ENCODE measurements at regions not wholly inside any gene's neighbourhood (a gene's known extent, or its start where the extent isn't known, plus 50 kb on each side); places are given as distances from the start of the nearest gene placed in this dataset.

DNA sequence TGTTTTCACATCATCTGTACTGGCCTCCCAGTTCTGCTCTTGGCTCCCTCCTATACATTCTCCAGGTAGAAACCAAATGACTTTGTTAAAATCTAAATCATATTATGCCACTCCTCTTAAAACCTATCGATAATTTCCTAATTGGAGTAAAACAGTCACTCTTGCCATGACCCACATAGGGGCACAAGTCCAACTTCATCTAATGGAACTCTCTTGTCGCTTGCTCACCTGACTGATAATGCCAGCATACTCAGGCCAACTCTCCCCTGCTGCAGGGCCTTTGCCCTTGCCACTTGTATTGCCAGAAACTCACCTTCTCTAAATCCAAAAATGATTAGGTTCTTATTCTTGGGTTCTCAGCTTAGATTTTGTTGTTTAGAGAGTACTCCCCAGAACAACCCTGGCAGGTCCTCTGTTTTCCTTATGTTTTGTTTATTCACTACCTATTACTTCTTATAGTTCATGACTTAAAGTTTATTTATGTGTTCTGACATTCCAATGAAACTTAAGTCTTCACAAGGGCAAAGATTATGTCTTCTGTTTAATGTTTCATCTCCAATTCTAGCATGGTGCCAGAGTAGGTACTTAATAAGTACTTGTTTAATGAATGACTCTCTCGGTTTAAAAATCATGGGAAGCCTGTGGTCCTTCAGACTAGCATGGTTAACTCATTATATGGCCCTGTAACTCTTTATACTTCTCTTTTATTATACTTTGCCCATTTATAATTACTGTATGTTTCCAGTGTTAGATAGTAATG, 345.9 kb upstream of the SMIM30 start:
- no peak for DNase-seq (ENCODE audit: low read depth in 2 of 2)

DNA sequence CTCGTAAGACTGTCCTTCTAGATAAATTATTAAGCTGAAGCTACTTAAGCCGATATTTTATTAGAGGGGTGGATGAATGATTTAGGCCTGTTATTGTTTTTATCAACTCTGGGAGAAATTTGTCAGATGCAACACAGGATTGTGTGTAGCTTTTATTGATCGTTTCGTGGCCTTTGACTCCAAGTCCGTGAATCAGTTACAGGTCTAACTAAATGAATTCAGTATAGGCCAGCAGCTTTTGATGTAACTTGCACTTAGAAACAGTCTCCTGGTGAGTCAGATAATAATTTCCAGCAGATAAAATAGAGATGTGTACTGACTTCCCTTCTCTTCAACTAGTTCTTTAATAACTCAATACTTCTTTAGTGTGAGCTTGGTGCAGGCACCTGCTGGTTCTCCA, 341.7 kb upstream of the SMIM30 start:
- no peak for DNase-seq (ENCODE audit: low read depth in 2 of 2)

DNA sequence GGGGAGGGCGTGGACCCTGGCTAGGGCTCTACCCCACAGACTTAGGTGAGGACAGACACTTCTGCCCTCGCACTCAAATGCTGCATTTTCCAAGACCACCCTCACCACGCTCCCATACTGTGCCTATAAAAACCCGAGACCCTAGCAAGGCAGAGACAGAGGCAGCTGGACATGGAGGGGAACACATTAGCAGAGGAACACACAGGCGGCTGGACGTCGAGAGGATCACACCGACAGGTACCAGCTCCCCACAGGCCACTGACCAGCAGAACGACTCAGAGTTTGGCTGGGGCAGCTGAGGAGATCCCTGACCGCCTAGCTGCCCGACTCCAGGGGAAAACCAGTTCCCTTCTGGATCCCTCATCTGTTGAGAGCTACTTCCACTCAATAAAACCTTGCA, 338.2 kb upstream of the SMIM30 start:
- DNase-seq (ENCODE audit: low read depth in 2 of 2), result no peak

GRCh38 chr7:113454597-113455169, 336.3 kb upstream of the SMIM30 start:
- DNase-seq (ENCODE audit: low read depth in 2 of 2), result no peak

GRCh38 chr7:113452245-113452644, 333.9 kb upstream of the SMIM30 start:
- DNase-seq (ENCODE audit: low read depth in 2 of 2), result no peak

DNA sequence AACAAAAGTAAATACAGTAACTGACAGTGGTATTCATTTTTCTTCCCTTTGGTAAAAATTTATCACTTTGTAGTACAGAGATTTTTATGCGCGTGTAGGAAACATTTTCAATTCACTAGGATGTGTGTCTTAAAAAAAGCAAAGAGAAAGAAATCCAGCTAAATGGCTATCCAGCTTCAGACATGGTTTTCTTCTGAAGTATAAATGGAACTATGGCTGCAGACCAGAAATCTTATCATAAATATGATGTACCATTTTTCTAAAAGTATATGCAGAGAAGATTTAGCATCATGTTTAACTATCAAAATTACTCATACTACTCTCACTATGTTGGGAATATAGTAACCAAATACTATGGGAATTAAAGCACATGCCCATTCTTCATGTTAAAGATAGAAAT, 328.4 kb upstream of the SMIM30 start:
- no peak for DNase-seq (ENCODE audit: low read depth in 2 of 2)

GRCh38 chr7:113446391-113446790, 328.0 kb upstream of the SMIM30 start:
- no peak for DNase-seq (ENCODE audit: low read depth in 2 of 2)

GRCh38 chr7:113444261-113444660, 325.9 kb upstream of the SMIM30 start:
- no peak for DNase-seq (ENCODE audit: low read depth in 2 of 2)

DNA sequence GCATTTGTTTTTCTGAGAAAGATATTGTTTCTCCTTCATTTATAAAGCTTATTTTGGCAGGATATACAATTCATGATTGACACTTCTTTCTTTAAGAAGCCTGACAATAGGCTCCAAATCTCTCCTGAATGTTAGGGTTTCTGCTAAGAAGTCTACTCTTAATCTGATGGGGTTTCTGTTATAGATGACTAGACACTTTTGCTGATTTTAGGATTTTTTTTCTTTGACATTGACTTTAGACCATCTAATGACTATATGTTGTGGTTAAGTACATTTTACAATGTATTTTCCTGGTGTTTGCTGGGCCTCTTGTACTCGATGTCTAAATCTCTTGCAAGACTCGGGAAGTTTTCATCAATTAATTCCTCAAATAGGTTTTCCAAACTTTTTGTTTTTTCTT, 321.8 kb upstream of the SMIM30 start:
- no peak for DNase-seq (ENCODE audit: low read depth in 2 of 2)

GRCh38 chr7:113431406-113431805, 313.1 kb upstream of the SMIM30 start:
- no peak for DNase-seq (ENCODE audit: low read depth in 2 of 2)

GRCh38 chr7:113424185-113424817, 305.9 kb upstream of the SMIM30 start:
- no peak for DNase-seq (ENCODE audit: low read depth in 2 of 2)

GRCh38 chr7:113421696-113422330, 303.5 kb upstream of the SMIM30 start:
- peak; percentile 52 to 57 for DNase-seq (ENCODE audit: low read depth in 2 of 2)

DNA sequence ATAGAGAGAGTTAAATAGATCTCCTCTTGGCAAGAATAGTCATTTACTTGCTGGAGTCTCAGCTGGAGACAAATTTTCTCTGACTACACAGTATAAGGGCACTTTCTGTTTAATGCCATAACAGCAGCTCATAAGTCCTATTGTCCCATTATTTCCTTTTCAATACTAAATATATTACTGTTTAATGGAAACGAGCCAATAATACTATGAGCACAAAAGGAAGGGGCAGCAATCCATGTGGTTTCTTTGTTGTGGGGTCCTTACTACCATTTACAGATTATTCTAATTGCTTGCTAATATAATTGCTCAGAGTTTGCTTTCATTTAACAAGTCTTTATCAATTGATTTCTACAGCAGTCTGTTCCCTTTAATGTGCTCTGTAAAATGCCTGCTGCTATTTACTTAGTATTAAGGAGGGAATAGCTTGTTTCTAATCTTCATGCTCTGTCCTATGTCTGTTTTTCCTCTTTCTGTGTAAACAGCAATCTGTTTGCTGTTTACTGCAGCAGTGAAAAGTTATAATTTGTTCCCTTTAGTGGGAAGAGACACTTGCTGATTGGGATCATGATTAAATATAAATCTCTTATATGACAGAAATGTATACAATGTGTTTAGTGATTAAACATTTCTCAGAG, 296.2 kb upstream of the SMIM30 start:
- no peak for DNase-seq (ENCODE audit: low read depth in 2 of 2)

- no peak for DNase-seq (ENCODE audit: low read depth in 2 of 2)
Measured at GRCh38 chr7:113412410-113412809, 294.1 kb upstream of the SMIM30 start.

DNA sequence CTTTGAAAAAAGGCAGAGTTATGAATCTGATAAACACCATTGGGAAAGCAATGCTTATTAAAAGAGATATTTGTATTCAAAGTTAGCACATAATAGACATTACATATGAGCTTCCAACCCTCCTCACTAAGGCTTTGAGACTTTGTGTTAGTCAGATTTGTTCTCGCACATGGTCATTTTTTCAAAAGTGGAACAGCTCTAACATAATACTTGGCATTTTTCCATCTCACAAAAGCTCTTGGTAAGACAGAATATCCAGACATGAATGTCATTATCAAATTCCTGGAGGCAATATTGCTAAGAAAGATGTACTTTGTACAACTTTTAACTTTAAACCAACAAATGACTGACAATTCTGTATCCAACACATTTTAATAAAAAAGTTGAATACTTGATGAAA, 292.4 kb upstream of the SMIM30 start:
- no peak for DNase-seq (ENCODE audit: low read depth in 2 of 2)

- no peak for DNase-seq (ENCODE audit: low read depth in 2 of 2)
Measured at GRCh38 chr7:113408999-113409398, 290.6 kb upstream of the SMIM30 start.

DNA sequence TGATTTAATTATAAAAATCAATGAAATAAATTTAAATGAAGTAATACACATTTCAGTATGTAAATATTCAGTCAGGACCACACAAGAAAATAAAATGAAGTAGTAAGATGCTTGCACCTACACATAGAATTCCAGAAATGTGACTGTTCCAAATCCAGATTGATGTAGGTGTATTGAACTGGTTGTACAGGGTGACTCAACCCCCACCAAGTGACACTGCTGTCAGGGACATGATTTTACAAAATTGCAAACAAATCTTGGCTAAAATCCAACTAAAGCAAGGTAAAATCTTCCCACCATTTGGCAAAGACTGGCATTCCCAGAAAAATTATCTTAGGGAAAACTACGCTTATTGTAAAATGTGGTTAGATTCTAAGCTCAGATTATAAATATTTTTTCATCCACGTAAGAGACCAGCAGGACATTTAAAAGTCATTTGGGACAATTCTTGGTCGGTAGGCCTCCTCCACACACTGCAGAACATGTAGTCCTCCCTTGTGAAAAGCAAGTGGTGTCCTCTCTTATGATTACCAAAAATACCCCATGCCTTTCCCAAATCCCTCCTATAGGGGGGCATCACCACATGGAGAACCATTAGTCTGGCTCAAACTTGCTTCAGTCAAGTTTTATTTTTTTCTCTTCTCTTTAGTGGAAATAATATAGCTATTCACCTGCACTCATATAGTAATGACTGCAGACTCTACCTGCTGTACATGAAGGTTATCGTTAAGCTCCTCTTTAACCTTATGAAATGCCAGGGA, 287.1 kb upstream of the SMIM30 start:
- no peak for DNase-seq (ENCODE audit: low read depth in 2 of 2)

DNA sequence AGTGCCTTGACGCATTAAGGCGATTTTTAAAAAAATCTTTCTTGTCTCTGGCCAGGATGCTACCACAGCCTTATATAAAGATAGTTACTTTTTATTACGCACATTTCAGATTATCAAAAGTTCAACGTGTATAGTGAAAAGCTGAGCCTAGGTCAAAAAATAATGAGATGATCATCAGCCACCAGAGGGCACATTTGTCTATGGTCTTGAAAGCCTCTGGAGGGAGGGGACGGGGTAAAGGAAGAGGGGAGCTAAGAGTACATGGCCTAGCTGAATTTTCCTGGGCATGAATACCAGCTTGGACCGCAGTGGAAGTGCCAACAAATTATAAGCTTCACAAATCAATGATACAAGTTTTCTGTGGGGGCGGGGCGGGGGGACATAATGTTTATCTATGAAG, 285.9 kb upstream of the SMIM30 start:
- no peak for DNase-seq (ENCODE audit: low read depth in 2 of 2)

DNA sequence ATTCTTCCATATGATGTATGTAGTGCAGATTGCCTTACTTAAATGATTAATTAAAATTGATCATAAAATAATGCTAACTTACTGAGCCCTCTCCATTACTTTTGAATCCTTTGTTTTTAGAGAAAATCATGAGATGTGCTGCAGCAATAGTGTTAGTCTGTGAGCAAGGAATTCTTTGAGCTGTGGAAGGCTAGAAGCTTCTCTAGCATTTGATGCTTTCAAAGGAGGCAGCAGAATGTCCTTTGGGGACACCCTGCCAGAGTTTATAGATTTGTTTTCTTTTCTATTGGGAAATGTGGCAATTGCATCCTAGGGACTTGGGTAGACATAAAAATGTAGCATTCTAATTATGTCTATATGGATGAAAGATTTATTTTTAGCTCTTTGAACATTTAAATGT, 284.1 kb upstream of the SMIM30 start:
- no peak for DNase-seq (ENCODE audit: low read depth in 2 of 2)

DNA sequence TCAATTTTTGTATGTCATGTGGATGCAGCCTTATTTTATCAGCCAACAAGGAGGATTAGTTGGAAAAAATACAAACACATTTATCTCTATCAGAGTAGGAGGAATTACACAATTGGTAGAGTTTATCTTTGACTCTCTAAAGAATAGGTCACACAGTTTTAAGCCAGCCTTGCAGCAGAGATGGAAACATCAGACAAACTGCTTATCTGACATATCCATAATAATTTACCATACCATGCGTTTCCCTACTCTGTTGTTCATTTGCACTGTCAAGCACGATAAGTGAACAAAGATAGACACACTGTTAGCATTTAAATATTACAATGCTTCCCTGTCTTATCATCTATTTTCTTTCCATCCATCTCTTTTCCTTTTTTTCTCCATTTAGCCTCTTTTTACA, 283.7 kb upstream of the SMIM30 start:
- no peak for DNase-seq (ENCODE audit: low read depth in 2 of 2)

DNA sequence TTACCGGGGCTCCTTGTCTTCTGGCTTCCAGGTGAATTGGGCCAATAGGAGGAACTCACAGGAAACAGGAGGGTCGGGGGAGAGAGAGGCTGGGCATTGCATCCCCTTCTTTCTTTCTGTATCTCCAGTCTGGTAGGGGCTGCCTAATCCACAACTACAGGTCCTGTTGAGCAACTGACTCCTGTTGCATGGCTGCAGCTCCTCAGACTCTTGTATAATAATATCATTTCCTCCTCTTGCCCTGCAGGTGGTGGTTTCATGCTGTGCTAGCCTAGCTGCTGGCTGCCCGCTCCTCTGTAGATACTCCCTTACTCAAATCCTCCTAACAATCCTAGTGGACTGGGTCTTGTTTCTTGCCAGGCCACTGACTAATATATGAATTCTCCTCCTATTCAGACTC, 276.5 kb upstream of the SMIM30 start:
- no peak for DNase-seq (ENCODE audit: low read depth in 2 of 2)

All from stimulated activated CD8-positive, alpha-beta memory T cell treated with anti-CD3 and anti-CD28 coated beads, Interleukin-15, amount 100 ng/mL, for 48 hours (primary cell).